Suppressor macrophage treated with lipopolysaccharide for 1 hour (primary cell): ENCODE measurements at regions not wholly inside any gene's neighbourhood (a gene's known extent, or its start where the extent isn't known, plus 50 kb on each side); places are given as distances from the start of the nearest gene placed in this dataset.
"Not testable (repeated sequence)": the region's sequence is repeated elsewhere in the genome, so short reads cannot be mapped to it uniquely, and the experiment has no call there.

Source experiments
- DNase-seq, 3 donors: peaks; one replicate each; pipeline ENCODE4 v3.0.0-alpha.2; 2020 to 2022

- DNase-seq = no peak
Observed at GRCh38 chr10:65213170-65213569, 1692.0 kb downstream of the REEP3 start.

- no peak for DNase-seq
Observed at GRCh38 chr10:65219444-65219843, 1698.2 kb downstream of the REEP3 start.

- DNase-seq = no peak
Observed at GRCh38 chr10:65231148-65231547, 1694.7 kb upstream of the LRRTM3 start.

GRCh38 chr10:65234261-65234660 is 1691.6 kb upstream of the LRRTM3 start:
- no peak for DNase-seq

GRCh38 chr10:65235266-65235665 is 1690.6 kb upstream of the LRRTM3 start:
- DNase-seq = no peak

GRCh38 chr10:65235846-65236245 is 1690.0 kb upstream of the LRRTM3 start:
- DNase-seq = no peak

- DNase-seq = no peak
Observed at GRCh38 chr10:65265451-65265954, 1660.3 kb upstream of the LRRTM3 start.

GRCh38 chr10:65269551-65269950 is 1656.3 kb upstream of the LRRTM3 start:
- not testable (repeated sequence) for DNase-seq

GRCh38 chr10:65270969-65271368 is 1654.9 kb upstream of the LRRTM3 start:
- no peak for DNase-seq

- DNase-seq = no peak
Observed at GRCh38 chr10:65273115-65273514, 1652.7 kb upstream of the LRRTM3 start.

GRCh38 chr10:65275296-65275695 is 1650.5 kb upstream of the LRRTM3 start:
- no peak for DNase-seq

- DNase-seq = no peak
Observed at GRCh38 chr10:65284495-65285041, 1641.3 kb upstream of the LRRTM3 start.

- not testable (repeated sequence) for DNase-seq
Observed at GRCh38 chr10:65285726-65286125, 1640.1 kb upstream of the LRRTM3 start.

- DNase-seq = no peak
Observed at GRCh38 chr10:65291286-65291685, 1634.5 kb upstream of the LRRTM3 start.

- DNase-seq = no peak
Observed at GRCh38 chr10:65292551-65292950, 1633.3 kb upstream of the LRRTM3 start.

- DNase-seq = no peak
Observed at GRCh38 chr10:65294329-65294728, 1631.5 kb upstream of the LRRTM3 start.

GRCh38 chr10:65301181-65301580 is 1624.7 kb upstream of the LRRTM3 start:
- no peak for DNase-seq

GRCh38 chr10:65306201-65306600 is 1619.6 kb upstream of the LRRTM3 start:
- no peak for DNase-seq

- no peak for DNase-seq
Observed at GRCh38 chr10:65312876-65313275, 1613.0 kb upstream of the LRRTM3 start.

- DNase-seq = no peak
Observed at GRCh38 chr10:65313406-65313805, 1612.4 kb upstream of the LRRTM3 start.

- no peak for DNase-seq
Observed at GRCh38 chr10:65314253-65314652, 1611.6 kb upstream of the LRRTM3 start.

GRCh38 chr10:65319493-65319892 is 1606.3 kb upstream of the LRRTM3 start:
- no peak for DNase-seq

GRCh38 chr10:65320236-65321026 is 1605.4 kb upstream of the LRRTM3 start:
- peak in 1 of 3 donors; percentile 1 for DNase-seq

GRCh38 chr10:65323802-65324201 is 1602.0 kb upstream of the LRRTM3 start:
- no peak for DNase-seq

- no peak for DNase-seq
Observed at GRCh38 chr10:65325913-65326312, 1599.9 kb upstream of the LRRTM3 start.
